ENCODE measurements at regions not wholly inside any gene's neighbourhood (a gene's known extent, or its start where the extent isn't known, plus 50 kb on each side); places are given as distances from the start of the nearest gene placed in this dataset.
"Not testable (repeated sequence)": the region's sequence is repeated elsewhere in the genome, so short reads cannot be mapped to it uniquely, and the experiment has no call there.

- not testable (repeated sequence) for DNase-seq
These were observed 180.7 kb downstream of the FASLG start for GRCh38 chr1:172839639-172840038.

- DNase-seq, result no peak
These were observed 184.5 kb downstream of the FASLG start for GRCh38 chr1:172843444-172843843.

DNA sequence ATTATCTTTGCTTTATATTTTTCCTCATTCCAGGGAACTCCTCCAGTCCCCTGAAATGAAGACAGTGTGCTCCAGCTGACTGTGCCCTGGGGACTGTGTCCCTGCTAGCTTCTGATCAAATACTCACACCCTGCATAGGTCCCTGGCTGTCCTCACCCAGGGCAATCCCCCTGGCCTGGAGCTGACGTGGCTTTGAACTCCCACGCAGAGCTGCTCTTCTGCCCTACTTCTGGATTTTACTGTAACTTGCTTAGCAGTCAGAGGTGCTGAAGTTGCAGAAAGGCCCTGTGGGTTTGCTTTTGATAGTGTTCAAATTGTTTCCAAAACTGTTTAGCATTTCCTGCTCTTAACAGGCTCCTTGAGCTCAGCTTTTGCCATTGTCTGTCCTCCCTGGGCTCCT lies 186.5 kb downstream of the FASLG start:
- peak; percentile 48 for DNase-seq

- no peak for DNase-seq
These were observed 187.0 kb downstream of the FASLG start for GRCh38 chr1:172845865-172846264.

- not testable (repeated sequence) for DNase-seq
These were observed 188.9 kb downstream of the FASLG start for GRCh38 chr1:172847814-172848213.

DNA sequence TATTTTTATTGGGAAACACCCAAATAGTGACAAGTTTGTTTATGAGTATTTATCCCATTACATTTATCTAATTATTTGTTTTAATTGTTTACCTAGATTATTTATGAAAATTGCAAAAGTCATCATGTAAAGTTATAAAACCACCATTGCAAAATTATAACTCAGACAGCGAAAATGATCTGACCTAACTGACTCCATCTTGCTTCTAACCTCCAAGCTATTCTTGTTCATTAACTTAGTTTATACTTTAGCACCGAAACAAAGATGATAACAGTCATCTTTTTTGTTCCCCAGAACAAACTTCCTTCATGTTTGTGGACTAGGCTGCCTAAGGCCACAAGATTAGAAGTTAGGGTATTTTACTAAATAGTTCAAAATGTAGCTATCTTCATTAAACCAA lies 190.8 kb downstream of the FASLG start:
- no peak for DNase-seq

- no peak for DNase-seq
These were observed 192.2 kb downstream of the FASLG start for GRCh38 chr1:172851077-172851476.

DNA sequence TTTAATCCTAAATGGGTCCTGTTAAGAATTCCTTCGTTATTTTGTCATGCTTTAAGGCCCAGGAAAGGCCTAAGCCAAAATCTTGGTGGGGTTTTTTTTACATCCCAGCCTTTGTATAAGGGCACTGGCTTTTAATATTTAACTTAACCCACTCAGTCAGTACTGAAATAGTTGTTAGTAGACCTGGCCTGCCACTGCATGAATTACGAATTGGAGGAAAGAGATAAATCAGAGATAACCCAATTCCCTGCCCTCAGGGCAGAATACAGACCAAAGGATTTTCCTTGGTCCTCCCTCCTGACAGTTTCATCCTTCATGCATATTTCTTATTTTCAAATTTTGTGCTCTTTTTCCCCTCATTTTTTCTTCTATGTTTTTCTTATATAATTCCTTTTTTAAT lies 193.0 kb downstream of the FASLG start:
- no peak for DNase-seq

DNA sequence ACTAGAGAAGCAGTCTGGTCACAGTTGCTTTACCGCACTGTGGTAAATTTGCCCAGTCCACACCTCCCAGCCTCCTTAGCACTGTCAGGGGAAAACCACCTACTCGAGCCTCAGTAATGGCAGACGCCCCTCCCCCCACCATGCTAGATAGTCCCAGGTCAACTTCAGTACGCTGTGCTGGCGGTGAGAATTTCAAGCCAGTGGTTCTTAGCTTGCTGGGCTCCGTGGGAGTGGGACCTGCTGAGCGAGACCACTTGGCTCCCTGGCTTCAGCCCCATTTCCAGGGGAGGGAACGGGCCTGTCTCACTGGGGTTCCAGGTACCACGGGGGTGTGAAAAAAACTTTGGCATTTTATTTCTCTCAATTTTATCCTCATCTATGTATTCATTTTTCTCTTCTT lies 194.8 kb downstream of the TNFSF18 start:
- DNase-seq, result not testable (repeated sequence)

GRCh38 chr1:172863031-172863430 lies 187.7 kb downstream of the TNFSF18 start:
- DNase-seq, result no peak

DNA sequence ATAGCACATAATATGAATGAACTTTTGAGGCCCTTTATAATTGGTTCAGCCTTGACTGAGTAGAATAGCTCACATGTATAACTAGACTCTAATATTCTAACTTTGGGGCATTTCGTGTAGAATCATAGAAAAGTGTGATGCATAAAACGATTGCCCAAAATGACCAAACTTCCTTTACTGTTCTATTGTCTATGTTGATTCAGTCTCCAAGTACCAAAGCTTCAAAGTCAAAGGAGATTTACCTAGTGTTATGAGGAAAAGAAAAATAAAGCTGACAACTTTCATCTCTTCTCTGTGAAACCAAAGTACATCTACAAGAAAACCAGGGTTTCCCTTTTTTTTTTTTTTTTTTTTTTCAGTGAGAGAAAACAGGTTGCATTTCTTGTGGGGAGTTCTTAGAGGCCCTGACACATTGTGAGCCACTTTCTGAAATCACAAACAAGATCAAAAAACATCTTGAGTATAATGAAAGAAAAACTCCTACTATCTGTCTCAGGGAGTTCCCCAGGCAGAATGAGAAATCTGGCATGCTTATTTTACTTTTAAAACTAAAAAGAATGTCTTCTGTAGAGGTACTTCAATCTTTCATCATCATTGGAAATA lies 183.4 kb downstream of the TNFSF18 start:
- DNase-seq, result no peak

DNA sequence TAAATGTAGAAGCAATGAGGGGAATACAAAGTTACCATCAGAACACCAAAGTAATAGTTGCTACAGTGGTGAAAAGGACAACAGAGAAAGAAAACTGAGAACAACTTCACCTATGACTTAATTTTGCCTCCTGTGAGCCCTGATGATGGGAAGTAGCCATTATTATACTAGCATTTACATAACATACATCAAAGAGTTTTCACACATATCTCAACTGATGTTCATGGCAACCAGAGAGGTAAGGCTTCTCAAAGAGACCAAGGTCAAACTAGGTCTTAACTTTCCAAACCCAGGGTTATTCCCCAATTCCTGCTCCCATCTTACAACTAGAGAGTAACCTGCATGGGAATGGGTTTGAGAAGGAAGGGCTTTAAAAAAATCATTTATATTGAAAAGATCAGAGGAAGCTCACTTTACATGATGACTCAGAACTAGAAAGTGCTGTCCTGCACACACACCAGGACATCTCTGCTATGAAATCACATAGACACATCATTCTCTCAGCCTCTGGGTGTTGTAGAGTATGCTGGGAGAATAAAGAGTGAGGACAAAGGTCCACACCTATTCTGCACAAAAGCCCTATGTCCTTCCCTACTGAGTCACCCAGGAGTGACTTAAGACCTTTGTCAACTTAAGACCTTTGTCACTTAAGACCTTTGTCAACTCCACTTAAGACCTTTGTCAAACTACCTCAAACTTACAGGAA lies 179.7 kb downstream of the TNFSF18 start:
- DNase-seq, result no peak

DNA sequence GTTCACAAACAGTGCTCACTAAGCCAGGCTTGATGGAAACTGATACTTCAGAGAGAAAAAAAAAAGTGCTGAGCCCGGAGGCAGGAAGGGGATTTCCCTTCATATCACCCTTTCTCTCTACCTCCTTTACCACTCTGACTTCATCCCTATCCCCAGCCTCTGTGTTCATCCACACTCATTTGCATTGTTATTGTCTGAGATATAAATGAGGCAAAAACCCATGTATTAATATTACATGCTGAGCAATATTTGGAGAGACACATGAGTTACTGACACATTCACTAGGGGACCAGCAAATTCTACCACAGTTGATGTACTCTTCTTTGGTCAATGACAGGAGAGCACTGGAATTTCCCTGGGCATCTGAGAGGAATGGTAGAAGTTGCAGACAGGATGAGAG lies 175.8 kb downstream of the TNFSF18 start:
- no peak for DNase-seq

- no peak for DNase-seq
These were observed 174.8 kb downstream of the TNFSF18 start for GRCh38 chr1:172875892-172876291.

- DNase-seq, result no peak
These were observed 168.4 kb downstream of the TNFSF18 start for GRCh38 chr1:172882385-172882784.

DNA sequence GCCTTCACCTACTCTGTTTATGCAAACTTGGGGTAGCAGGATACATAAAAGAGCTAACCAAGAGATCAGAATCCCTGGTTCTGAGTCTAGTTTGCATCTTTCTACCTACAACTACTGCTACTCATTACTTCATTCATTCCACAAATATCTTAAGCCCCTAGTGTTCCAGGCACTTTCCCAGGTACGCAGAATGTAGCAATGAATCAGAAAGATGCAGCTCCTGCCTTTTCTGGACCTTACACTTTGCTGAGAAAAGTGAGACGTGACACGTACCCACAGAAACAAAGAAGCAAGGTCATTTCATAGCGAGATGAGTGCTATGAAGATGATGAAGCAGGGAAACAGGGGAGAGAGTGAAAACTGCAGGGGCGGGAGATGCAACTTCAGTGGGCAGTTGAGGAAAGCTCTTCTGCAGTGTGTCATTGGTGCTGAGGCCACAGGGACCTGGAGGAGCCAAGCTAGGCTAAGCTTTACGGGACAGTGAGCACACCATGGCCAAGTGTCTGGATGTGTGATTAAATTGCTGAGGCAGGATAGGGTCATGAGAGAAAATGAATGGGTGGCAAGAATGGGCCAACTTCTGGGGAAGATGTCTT lies 167.9 kb downstream of the TNFSF18 start:
- no peak for DNase-seq

DNA sequence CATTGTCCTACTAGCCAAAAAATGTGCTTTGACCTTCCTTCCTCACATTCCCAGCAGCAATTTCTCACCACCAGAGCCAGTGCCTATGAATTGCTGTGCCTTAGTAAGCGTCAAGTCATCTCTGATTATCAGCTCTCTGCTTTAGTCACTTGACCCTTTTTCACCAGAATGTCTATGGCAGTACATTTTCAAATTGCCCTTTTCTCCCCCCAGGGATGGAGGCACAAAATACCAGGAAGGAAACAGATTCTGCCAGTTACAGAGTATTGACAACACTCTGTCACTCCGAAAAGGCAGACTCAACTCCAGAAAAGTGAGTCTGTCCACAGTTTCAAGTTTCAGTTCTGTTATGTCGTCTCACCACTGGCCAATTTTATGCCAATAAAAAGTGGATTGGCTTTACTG lies 167.4 kb downstream of the TNFSF18 start:
- no peak for DNase-seq

GRCh38 chr1:172883844-172884243 lies 166.9 kb downstream of the TNFSF18 start:
- no peak for DNase-seq

- DNase-seq, result no peak
These were observed 165.3 kb downstream of the TNFSF18 start for GRCh38 chr1:172885411-172885810.

GRCh38 chr1:172885971-172886370 lies 164.8 kb downstream of the TNFSF18 start:
- no peak for DNase-seq

- no peak for DNase-seq
These were observed 163.6 kb downstream of the TNFSF18 start for GRCh38 chr1:172887162-172887561.

DNA sequence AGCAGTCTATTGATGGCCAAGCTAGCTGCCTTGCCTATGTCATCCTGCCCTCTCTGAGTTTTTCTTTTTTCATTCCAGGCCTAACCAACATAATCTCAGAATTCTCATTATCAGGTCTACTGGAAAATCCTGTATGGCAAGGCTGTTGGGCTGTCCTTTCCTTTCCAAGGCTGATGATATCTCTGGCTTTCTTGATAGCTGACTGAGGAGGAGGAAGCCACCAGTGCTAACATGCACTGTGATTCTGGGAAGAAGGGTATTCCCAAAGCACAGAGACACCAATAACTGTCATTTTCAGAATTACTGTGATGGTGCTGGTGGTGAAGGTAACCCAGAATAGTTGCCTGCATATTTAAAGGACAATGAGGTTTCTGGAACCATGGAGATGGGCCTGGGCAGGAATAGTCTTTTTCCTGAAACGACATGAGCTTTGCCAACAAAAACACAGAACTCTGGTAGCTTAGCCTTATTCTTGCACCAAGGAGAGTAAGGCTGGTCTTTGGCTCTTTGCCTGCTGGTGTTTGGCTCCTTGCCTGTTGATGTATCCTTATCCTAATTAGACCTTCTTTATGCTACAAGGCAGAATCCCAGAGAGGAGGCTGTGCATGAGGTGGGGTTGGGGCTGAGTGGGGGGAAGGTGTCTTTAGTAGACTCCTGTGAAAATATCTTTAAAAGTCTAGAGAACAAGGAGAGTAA lies 157.4 kb downstream of the TNFSF18 start:
- no peak for DNase-seq

- no peak for DNase-seq
These were observed 156.2 kb downstream of the TNFSF18 start for GRCh38 chr1:172894349-172895049.
